MM.1S (cell line): ENCODE measurements at regions not wholly inside any gene's neighbourhood (a gene's known extent, or its start where the extent isn't known, plus 50 kb on each side); places are given as distances from the start of the nearest gene placed in this dataset.

Source experiments
- CTCF ChIP-seq: fragments of 300-600 bp; sonication (generic); IDR thresholded peaks from 2 replicates; pipeline ENCODE4 v1.5.1; 2016; ENCODE audit warnings: antibody characterized with exemption, low read length, mixed read lengths
- EZH2 ChIP-seq: fragments of 300-600 bp; sonication (generic); optimal IDR thresholded peaks from 2 replicates; pipeline ENCODE3; 2017; ENCODE audit warnings: low read depth, mild to moderate bottlenecking, antibody characterized with exemption, low read length, mixed read lengths
- EZH2phosphoT487 ChIP-seq: fragments of 300-600 bp; sonication (generic); IDR thresholded peaks from 2 replicates; pipeline ENCODE4 v1.6.1; 2018; ENCODE audit warnings: antibody characterized with exemption, low read length

GRCh38 chr5:125311743-125312142 lies 565.3 kb upstream of the ZNF608 start:
- TF ChIP-seq CTCF (no peak), EZH2 (no peak), EZH2phosphoT487 (no peak)
